T-cell (primary cell): ENCODE measurements at regions not wholly inside any gene's neighbourhood (a gene's known extent, or its start where the extent isn't known, plus 50 kb on each side); places are given as distances from the start of the nearest gene placed in this dataset.

Experiments
- ATAC-seq, 4 experiments: fragments of 200-7000 bp in 3 of 4; fragments of 150-1000 bp in 1 of 4; cut with Tn5 transposase; replicated peaks in 1 of 4; 1 replicate in 3 of 4; 2 replicates in 1 of 4; pipeline ENCODE4 v1.10.0; 2021; ENCODE audit warnings: moderate library complexity in 3 of 4, mild to moderate bottlenecking in 2 of 4, moderate number of reproducible peaks in 1 of 4
- CTCF ChIA-PET, 2 donors: fragments of 300-600 bp; sonication (Branson Sonifier 250); formaldehyde crosslinking; loops; one replicate each; lab custom pipeline; 2022; ENCODE audit warnings: antibody characterized with exemption in 2 of 2; lab: Charles Lee
- POLR2A ChIA-PET, 2 donors: fragments of 300-600 bp; sonication (Branson Sonifier 250); formaldehyde crosslinking; loops; one replicate each; lab custom pipeline; 2022; ENCODE audit warnings: antibody characterized with exemption in 2 of 2; lab: Charles Lee
- DNase-seq, 35 experiments: peaks; one replicate each; pipeline versions ENCODE4 v3.0.0 to v3.0.0-alpha.2; 2013 to 2023
- H3K27ac ChIP-seq: one replicate; pipeline ENCODE4 v1.5.1; 2013; ENCODE audit warnings: low read length
- H3K27me3 ChIP-seq, 2 experiments: replicated peaks in 1 of 2; 1 replicate in 1 of 2; 2 replicates in 1 of 2; pipeline versions ENCODE4 v1.6.1 to v1.7.0; 2013; ENCODE audit warnings: low read length in 1 of 2, mixed read lengths in 1 of 2; ENCODE audit not compliant: control insufficient read depth in 2 of 2, insufficient read depth in 2 of 2; ENCODE audit errors: extremely low read depth in 1 of 2
- H3K36me3 ChIP-seq, 2 donors: 1 replicate in 1 of 2; 2 replicates in 1 of 2; pipeline versions ENCODE4 v1.6.1 to v1.7.0; 2013; ENCODE audit warnings: low read length in 1 of 2; ENCODE audit not compliant: control insufficient read depth in 2 of 2, insufficient read depth in 1 of 2; ENCODE audit errors: extremely low read depth in 1 of 2
- H3K4me1 ChIP-seq, 2 experiments: 1 replicate in 1 of 2; 2 replicates in 1 of 2; pipeline versions ENCODE4 v1.6.1 to v1.7.0; 2013; ENCODE audit warnings: low read length in 2 of 2, mixed read lengths in 1 of 2; ENCODE audit not compliant: insufficient read depth in 2 of 2, control insufficient read depth in 1 of 2; ENCODE audit errors: extremely low read depth in 1 of 2
- H3K4me3 ChIP-seq, 2 donors: 1 replicate in 1 of 2; 2 replicates in 1 of 2; pipeline versions ENCODE4 v1.5.1 to v1.7.0; 2013; ENCODE audit warnings: mild to moderate bottlenecking in 2 of 2, low read length in 1 of 2, moderate library complexity in 1 of 2; ENCODE audit not compliant: control insufficient read depth in 1 of 2; ENCODE audit errors: extremely low read depth in 1 of 2
- H3K9me3 ChIP-seq: 2 replicates; pipeline ENCODE4 v1.7.0; 2013
- H3K27ac Mint-ChIP-seq, 2 donors: one replicate each; pipeline ENCODE4 v1.8.0; 2020 to 2021; ENCODE audit warnings: mild to moderate bottlenecking in 2 of 2, mixed read lengths in 2 of 2
- H3K27me3 Mint-ChIP-seq, 2 donors: one replicate each; pipeline ENCODE4 v1.8.0; 2021 to 2022; ENCODE audit warnings: mixed read lengths in 2 of 2
- H3K36me3 Mint-ChIP-seq: one replicate; pipeline ENCODE4 v1.8.0; 2021; ENCODE audit warnings: mixed read lengths
- H3K4me1 Mint-ChIP-seq, 3 donors: one replicate each; pipeline ENCODE4 v1.8.0; 2020 to 2022; ENCODE audit warnings: mixed read lengths in 3 of 3, mild to moderate bottlenecking in 1 of 3
- H3K4me3 Mint-ChIP-seq, 3 donors: one replicate each; pipeline ENCODE4 v1.8.0; 2020 to 2022; ENCODE audit warnings: mild to moderate bottlenecking in 3 of 3, mixed read lengths in 3 of 3, moderate library complexity in 3 of 3
- H3K9me3 Mint-ChIP-seq, 3 donors: one replicate each; pipeline ENCODE4 v1.8.0; 2020 to 2022; ENCODE audit warnings: mixed read lengths in 3 of 3
- WGBS: methylation state at CpG from one replicate; pipeline ENCODE4 v1.1.5; 2013; ENCODE audit warnings: missing lambda C conversion rate; ENCODE audit not compliant: insufficient coverage; 5-methylcytosine and 5-hydroxymethylcytosine counted together

GRCh38 chr22:22424210-22424800 lies 84.2 kb downstream of the ZNF280B start:
- POLR2A ChIA-PET: no interaction called here
- WGBS: 79% methylated on average over 13 of the region's 13 CpGs
- no peak overlapping the region for H3K4me3 Mint-ChIP-seq
- peaks cover 0 to 6% (median 0%) of the 10 kb centered on the region in 3 donors for H3K4me1 Mint-ChIP-seq
- no peak for ATAC-seq
- no peak overlapping the region for H3K27ac Mint-ChIP-seq
- no peak for DNase-seq
- Histone ChIP-seq H3K27me3 (peaks cover 0 to 20% of the 10 kb centered on the region in 2 experiments), H3K4me3 (no peak overlapping the region), H3K27ac (no peak overlapping the region), H3K4me1 (peaks cover 0 to 3% of the 10 kb centered on the region in 2 experiments), H3K36me3 (no peaks in the 10 kb centered on the region), H3K9me3 (no peaks in the 10 kb centered on the region)
- CTCF ChIA-PET: interaction anchor here in 1 of 2 donors (0.6 kb wide), 1 partner anchor 11 kb away, joined by 4 read pairs; no protein-coding TSS in a partner anchor
- no peaks in the 10 kb centered on the region for H3K9me3 Mint-ChIP-seq
- no peaks in the 10 kb centered on the region for H3K36me3 Mint-ChIP-seq
- peaks cover 12 to 18% of the 10 kb centered on the region in 2 donors for H3K27me3 Mint-ChIP-seq

GRCh38 chr22:22424956-22425355 lies 83.6 kb downstream of the ZNF280B start:
- ChIA-PET CTCF (no interaction called here), POLR2A (no interaction called here)
- ATAC-seq (no peak), DNase-seq (no peak)
- H3K36me3 Mint-ChIP-seq: no peaks in the 10 kb centered on the region
- H3K27me3 Mint-ChIP-seq: peaks cover 12 to 18% of the 10 kb centered on the region in 2 donors
- H3K27me3 ChIP-seq: peaks cover 0 to 20% of the 10 kb centered on the region in 2 experiments
- no peak overlapping the region for H3K27ac Mint-ChIP-seq
- no peak overlapping the region for H3K4me3 Mint-ChIP-seq
- peaks cover 0 to 3% of the 10 kb centered on the region in 2 experiments for H3K4me1 ChIP-seq
- peaks cover 0 to 6% (median 0%) of the 10 kb centered on the region in 3 donors for H3K4me1 Mint-ChIP-seq
- H3K27ac ChIP-seq: no peak overlapping the region
- H3K4me3 ChIP-seq: no peak overlapping the region
- H3K9me3 Mint-ChIP-seq: no peaks in the 10 kb centered on the region
- no peaks in the 10 kb centered on the region for H3K9me3 ChIP-seq
- 60% methylated on average over 2 of the region's 3 CpGs for WGBS
- H3K36me3 ChIP-seq: no peaks in the 10 kb centered on the region

GRCh38 chr22:22425356-22425755 lies 83.2 kb downstream of the ZNF280B start:
- no peaks in the 10 kb centered on the region for H3K36me3 ChIP-seq
- no peak overlapping the region for H3K27ac ChIP-seq
- CTCF ChIA-PET: no interaction called here
- H3K4me1 Mint-ChIP-seq: peaks cover 0 to 6% (median 0%) of the 10 kb centered on the region in 3 donors
- no peak for ATAC-seq
- H3K36me3 Mint-ChIP-seq: no peaks in the 10 kb centered on the region
- H3K9me3 ChIP-seq: no peaks in the 10 kb centered on the region
- H3K9me3 Mint-ChIP-seq: no peaks in the 10 kb centered on the region
- WGBS: no CpG with 5 or more reads among the region's 1 CpG
- no peak overlapping the region for H3K4me3 ChIP-seq
- POLR2A ChIA-PET: no interaction called here
- DNase-seq: no peak
- H3K27ac Mint-ChIP-seq: no peak overlapping the region
- H3K4me3 Mint-ChIP-seq: no peak overlapping the region
- peaks cover 12 to 18% of the 10 kb centered on the region in 2 donors for H3K27me3 Mint-ChIP-seq
- H3K4me1 ChIP-seq: peaks cover 0 to 3% of the 10 kb centered on the region in 2 experiments
- peaks cover 0 to 20% of the 10 kb centered on the region in 2 experiments for H3K27me3 ChIP-seq

- ATAC-seq (no peak), DNase-seq (no peak)
- Histone ChIP-seq H3K4me3 (no peak overlapping the region), H3K9me3 (no peaks in the 10 kb centered on the region), H3K27ac (no peak overlapping the region), H3K4me1 (peaks cover 0 to 3% of the 10 kb centered on the region in 2 experiments), H3K36me3 (no peaks in the 10 kb centered on the region), H3K27me3 (peaks cover 0 to 20% of the 10 kb centered on the region in 2 experiments)
- Mint-ChIP-seq H3K9me3 (no peaks in the 10 kb centered on the region), H3K4me1 (peaks cover 0 to 6% (median 0%) of the 10 kb centered on the region in 3 donors), H3K27me3 (peaks cover 12 to 18% of the 10 kb centered on the region in 2 donors), H3K27ac (no peak overlapping the region), H3K36me3 (no peaks in the 10 kb centered on the region), H3K4me3 (no peak overlapping the region)
- CTCF ChIA-PET: no interaction called here
- POLR2A ChIA-PET: no interaction called here
- WGBS: 75% methylated on average over 3 of the region's 8 CpGs
These were observed 82.5 kb downstream of the ZNF280B start for GRCh38 chr22:22425783-22426624.

GRCh38 chr22:22427542-22428065 lies 80.9 kb downstream of the ZNF280B start:
- Histone ChIP-seq H3K36me3 (no peaks in the 10 kb centered on the region), H3K27me3 (peaks cover 0 to 35% of the 10 kb centered on the region in 2 experiments), H3K27ac (no peak overlapping the region), H3K4me3 (no peak overlapping the region), H3K4me1 (peaks cover 0 to 3% of the 10 kb centered on the region in 2 experiments), H3K9me3 (no peaks in the 10 kb centered on the region)
- ATAC-seq: no peak
- ChIA-PET CTCF (no interaction called here), POLR2A (no interaction called here)
- H3K27me3 Mint-ChIP-seq: peaks cover 12 to 21% of the 10 kb centered on the region in 2 donors
- no peaks in the 10 kb centered on the region for H3K9me3 Mint-ChIP-seq
- 100% methylated on average over 3 of the region's 4 CpGs for WGBS
- H3K36me3 Mint-ChIP-seq: no peaks in the 10 kb centered on the region
- H3K27ac Mint-ChIP-seq: no peak overlapping the region
- DNase-seq: no peak
- H3K4me3 Mint-ChIP-seq: no peak overlapping the region
- H3K4me1 Mint-ChIP-seq: peaks cover 0 to 3% (median 0%) of the 10 kb centered on the region in 3 donors

- H3K4me3 Mint-ChIP-seq: no peak overlapping the region
- H3K27ac Mint-ChIP-seq: no peak overlapping the region
- peaks cover 12 to 21% of the 10 kb centered on the region in 2 donors for H3K27me3 Mint-ChIP-seq
- Histone ChIP-seq H3K9me3 (no peaks in the 10 kb centered on the region), H3K4me1 (no peaks in the 10 kb centered on the region), H3K36me3 (no peaks in the 10 kb centered on the region), H3K27ac (no peak overlapping the region), H3K27me3 (peaks cover 0 to 34% of the 10 kb centered on the region in 2 experiments), H3K4me3 (no peak overlapping the region)
- H3K9me3 Mint-ChIP-seq: no peaks in the 10 kb centered on the region
- WGBS: 78% methylated on average over 3 of the region's 8 CpGs
- H3K4me1 Mint-ChIP-seq: no peaks in the 10 kb centered on the region
- DNase-seq: no peak
- ATAC-seq: no peak
- CTCF ChIA-PET: no interaction called here
- H3K36me3 Mint-ChIP-seq: no peaks in the 10 kb centered on the region
- POLR2A ChIA-PET: no interaction called here
These were observed 80.1 kb downstream of the ZNF280B start for GRCh38 chr22:22428222-22429098.
